Thyroid gland (tissue), 4 donors: ENCODE measurements at regions not wholly inside any gene's neighbourhood (a gene's known extent, or its start where the extent isn't known, plus 50 kb on each side); places are given as distances from the start of the nearest gene placed in this dataset.
"Not testable (repeated sequence)": the region's sequence is repeated elsewhere in the genome, so short reads cannot be mapped to it uniquely, and the experiment has no call there.

Experiments used
- CTCF ChIP-seq, 6 experiments: fragments of 200-600 bp in 3 of 6; fragments of 450-650 bp in 3 of 6; sonication (generic) in 3 of 6; IDR thresholded peaks; one replicate each; pipeline ENCODE4 v1.5.1; 2016 to 2019; ENCODE audit warnings: antibody characterized with exemption in 6 of 6, mild to moderate bottlenecking in 2 of 6, inconsistent platforms in 1 of 6, moderate library complexity in 1 of 6
- POLR2A ChIP-seq, 2 donors: fragments of 450-650 bp; IDR thresholded peaks; one replicate each; pipeline ENCODE4 v1.6.1; 2017; ENCODE audit warnings: antibody characterized with exemption in 2 of 2, mild to moderate bottlenecking in 2 of 2, moderate library complexity in 1 of 2

DNA sequence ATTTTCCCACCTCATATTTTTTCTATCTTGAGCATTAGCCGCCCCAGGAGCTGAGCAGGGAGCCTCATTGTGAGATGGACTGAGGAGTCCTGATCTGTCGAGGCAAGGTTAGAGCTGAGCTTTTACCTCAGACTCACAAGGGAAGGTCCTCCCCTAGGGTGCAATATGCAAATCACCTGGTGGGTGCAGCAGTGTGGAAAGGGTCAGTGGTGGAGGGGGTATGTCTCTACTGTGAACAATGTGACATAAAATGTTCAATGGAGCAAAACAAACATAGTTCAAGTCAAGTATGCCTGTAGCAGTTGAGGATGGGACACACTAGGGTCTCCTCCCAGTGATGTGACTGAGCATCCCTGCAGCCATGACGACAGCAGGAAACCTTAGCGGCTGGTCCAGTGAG is 219.2 kb downstream of the ANKRD36 start:
- not testable (repeated sequence) for TF ChIP-seq CTCF, POLR2A (IDR thresholded peaks at IDR 0.05)
